PC-9 (cell line): ENCODE measurements at regions not wholly inside any gene's neighbourhood (a gene's known extent, or its start where the extent isn't known, plus 50 kb on each side); places are given as distances from the start of the nearest gene placed in this dataset.

ENCODE experiments used
- BruUV-seq: library from RNA; stranded (reverse); fragments of 400-500 nt; replicated peaks from 2 replicates; lab custom pipeline; 2021; lab: Mats Ljungman, UMichigan
- CTCF ChIA-PET: fragments of 300-600 bp; sonication (Branson Sonifier 250); formaldehyde crosslinking; loops from one replicate; lab custom pipeline; 2022; ENCODE audit warnings: antibody characterized with exemption; lab: Charles Lee
- POLR2A ChIA-PET: fragments of 300-600 bp; sonication (Branson Sonifier 250); formaldehyde crosslinking; loops from one replicate; lab custom pipeline; 2022; ENCODE audit warnings: antibody characterized with exemption; ENCODE audit not compliant: unreplicated experiment; lab: Charles Lee
- DNase-seq, 2 experiments: peaks; one replicate each; pipeline versions ENCODE4 v3.0.0 to v3.0.0-alpha.2; 2015 to 2022; ENCODE audit warnings: mixed read lengths in 1 of 2
- H2AFZ ChIP-seq: fragments of 200-600 bp; sonication (generic); 2 replicates; pipeline ENCODE4 v1.8.1; 2017; ENCODE audit warnings: antibody characterized with exemption
- H3F3A ChIP-seq: fragments of 200-600 bp; sonication (generic); 2 replicates; pipeline ENCODE4 v1.8.1; 2017; ENCODE audit warnings: antibody characterized with exemption, mild to moderate bottlenecking, low read depth; ENCODE audit not compliant: insufficient read depth
- H3K27ac ChIP-seq: fragments of 200-600 bp; sonication (generic); 2 replicates; pipeline ENCODE4 v1.6.1; 2016; ENCODE audit warnings: mixed run types
- H3K27me3 ChIP-seq: fragments of 200-600 bp; sonication (generic); 2 replicates; pipeline ENCODE4 v1.6.1; 2016; ENCODE audit warnings: low read depth, mixed run types; ENCODE audit not compliant: insufficient read depth
- H3K36me3 ChIP-seq: fragments of 200-600 bp; sonication (generic); 2 replicates; pipeline ENCODE4 v1.6.1; 2016; ENCODE audit warnings: low read depth, mixed run types
- H3K4me1 ChIP-seq: fragments of 200-600 bp; sonication (generic); replicated peaks from 2 replicates; pipeline ENCODE4 v1.6.1; 2016; ENCODE audit warnings: mixed run types; ENCODE audit not compliant: insufficient read depth
- H3K4me2 ChIP-seq: fragments of 200-600 bp; sonication (generic); 2 replicates; pipeline ENCODE4 v1.6.1; 2017; ENCODE audit warnings: mixed run types
- H3K4me3 ChIP-seq: fragments of 200-600 bp; sonication (generic); 2 replicates; pipeline ENCODE4 v1.6.1; 2016; ENCODE audit warnings: mixed run types
- H3K79me2 ChIP-seq: fragments of 200-600 bp; sonication (generic); 2 replicates; pipeline ENCODE4 v1.6.1; 2017; ENCODE audit warnings: low read depth, mixed run types
- H3K9me2 ChIP-seq: fragments of 200-600 bp; sonication (generic); 2 replicates; pipeline ENCODE4 v1.8.1; 2017; ENCODE audit warnings: mild to moderate bottlenecking; ENCODE audit not compliant: insufficient read depth
- H3K9me3 ChIP-seq: fragments of 200-600 bp; sonication (generic); 2 replicates; pipeline ENCODE4 v1.8.1; 2016; ENCODE audit warnings: low read depth; ENCODE audit not compliant: insufficient read depth
- H4K20me1 ChIP-seq: fragments of 200-600 bp; sonication (generic); 2 replicates; pipeline ENCODE4 v1.8.1; 2017; ENCODE audit not compliant: insufficient read depth
- EZH2 ChIP-seq: fragments of 200-600 bp; sonication (generic); IDR thresholded peaks from 2 replicates; pipeline ENCODE4 v1.8.0; 2017; ENCODE audit warnings: antibody characterized with exemption, low read depth
- intact Hi-C: fragments of 100-400 bp; cut with micrococcal nuclease; formaldehyde crosslinking; loops from one replicate; pipeline ENCODE4 v1.10.0; 2022; ENCODE audit not compliant: unreplicated experiment
- TF ChIP-seq, protein P1 (sequence below): fragments of 200-600 bp; sonication (generic); conservative IDR thresholded peaks from 2 replicates; pipeline ENCODE4 v1.6.1; 2017; ENCODE audit warnings: mixed run types, antibody characterized with exemption, mild to moderate bottlenecking, moderate library complexity

DNA sequence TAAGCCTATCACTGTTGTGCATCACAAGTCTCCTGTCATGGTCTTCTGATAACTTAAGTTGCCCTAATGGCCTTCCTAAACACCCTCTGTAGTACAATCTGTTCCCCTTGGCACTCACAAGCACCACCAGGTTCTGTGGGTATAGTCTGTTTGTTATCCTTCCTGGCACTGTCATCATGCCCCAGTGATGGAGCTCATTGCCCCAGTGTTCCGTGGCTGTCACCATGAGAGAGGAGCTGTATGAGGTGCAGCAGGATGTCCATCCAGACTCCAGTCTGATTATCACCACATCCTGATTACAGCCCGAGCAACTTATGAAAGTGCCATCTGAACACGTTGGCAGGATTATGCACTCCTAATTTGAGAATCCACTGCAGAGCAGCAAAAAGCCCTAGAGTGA, 380.1 kb downstream of the FRK start:
- H3K27ac ChIP-seq, result no peak overlapping the region
- no TSS peak for BruUV-seq
- no peak overlapping the region for H2AFZ ChIP-seq
- H3K36me3 ChIP-seq, result no peaks in the 10 kb centered on the region
- H3K4me3 ChIP-seq, result no peak overlapping the region
- ChIA-PET POLR2A (no interaction called here), CTCF (no interaction called here)
- H3K27me3 ChIP-seq, result no peaks in the 10 kb centered on the region
- H3K9me3 ChIP-seq, result no peaks in the 10 kb centered on the region
- H3K79me2 ChIP-seq, result no peaks in the 10 kb centered on the region
- DNase-seq, result no peak
- TF ChIP-seq EZH2, result no peak
- TF ChIP-seq, protein P1, sequence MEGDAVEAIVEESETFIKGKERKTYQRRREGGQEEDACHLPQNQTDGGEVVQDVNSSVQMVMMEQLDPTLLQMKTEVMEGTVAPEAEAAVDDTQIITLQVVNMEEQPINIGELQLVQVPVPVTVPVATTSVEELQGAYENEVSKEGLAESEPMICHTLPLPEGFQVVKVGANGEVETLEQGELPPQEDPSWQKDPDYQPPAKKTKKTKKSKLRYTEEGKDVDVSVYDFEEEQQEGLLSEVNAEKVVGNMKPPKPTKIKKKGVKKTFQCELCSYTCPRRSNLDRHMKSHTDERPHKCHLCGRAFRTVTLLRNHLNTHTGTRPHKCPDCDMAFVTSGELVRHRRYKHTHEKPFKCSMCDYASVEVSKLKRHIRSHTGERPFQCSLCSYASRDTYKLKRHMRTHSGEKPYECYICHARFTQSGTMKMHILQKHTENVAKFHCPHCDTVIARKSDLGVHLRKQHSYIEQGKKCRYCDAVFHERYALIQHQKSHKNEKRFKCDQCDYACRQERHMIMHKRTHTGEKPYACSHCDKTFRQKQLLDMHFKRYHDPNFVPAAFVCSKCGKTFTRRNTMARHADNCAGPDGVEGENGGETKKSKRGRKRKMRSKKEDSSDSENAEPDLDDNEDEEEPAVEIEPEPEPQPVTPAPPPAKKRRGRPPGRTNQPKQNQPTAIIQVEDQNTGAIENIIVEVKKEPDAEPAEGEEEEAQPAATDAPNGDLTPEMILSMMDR, result no peak
- H3K9me2 ChIP-seq, result no peaks in the 10 kb centered on the region
- intact Hi-C loops, result no loop called here
- no peak overlapping the region for H3K4me2 ChIP-seq
- no peaks in the 10 kb centered on the region for H3F3A ChIP-seq
- no peaks in the 10 kb centered on the region for H3K4me1 ChIP-seq
- no peaks in the 10 kb centered on the region for H4K20me1 ChIP-seq

DNA sequence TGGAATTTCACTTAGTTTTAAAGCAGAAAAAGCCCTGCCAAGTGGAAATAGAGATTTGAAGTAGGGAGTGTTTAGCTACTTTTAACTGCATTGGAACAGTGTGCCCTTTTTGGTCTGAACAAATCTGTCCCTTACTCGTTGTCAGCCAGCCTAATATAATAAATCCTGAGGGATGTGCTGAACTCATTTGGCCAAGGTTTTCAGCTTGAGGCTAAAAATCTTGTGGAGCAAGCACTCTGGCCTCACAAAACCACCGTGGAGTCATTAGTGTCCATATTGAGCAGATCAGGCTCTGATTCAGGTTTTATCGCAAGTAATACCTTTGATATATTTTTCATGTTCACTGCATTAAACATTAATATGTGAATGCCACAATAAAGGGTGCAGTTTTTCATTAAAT, 383.5 kb downstream of the FRK start:
- no peaks in the 10 kb centered on the region for H3K9me3 ChIP-seq
- no peaks in the 10 kb centered on the region for H3F3A ChIP-seq
- BruUV-seq, result no TSS peak
- H3K79me2 ChIP-seq, result no peaks in the 10 kb centered on the region
- no peaks in the 10 kb centered on the region for H3K4me1 ChIP-seq
- no peak overlapping the region for H2AFZ ChIP-seq
- no peaks in the 10 kb centered on the region for H3K27me3 ChIP-seq
- ChIA-PET CTCF (no interaction called here), POLR2A (no interaction called here)
- no peaks in the 10 kb centered on the region for H3K9me2 ChIP-seq
- intact Hi-C loops, result no loop called here
- DNase-seq, result peak in 1 of 2 experiments; percentile 0
- no peak overlapping the region for H3K4me2 ChIP-seq
- H3K27ac ChIP-seq, result no peak overlapping the region
- no peak overlapping the region for H3K4me3 ChIP-seq
- TF ChIP-seq EZH2, result no peak
- TF ChIP-seq, protein P1, result no peak
- H4K20me1 ChIP-seq, result no peaks in the 10 kb centered on the region
- no peaks in the 10 kb centered on the region for H3K36me3 ChIP-seq

DNA sequence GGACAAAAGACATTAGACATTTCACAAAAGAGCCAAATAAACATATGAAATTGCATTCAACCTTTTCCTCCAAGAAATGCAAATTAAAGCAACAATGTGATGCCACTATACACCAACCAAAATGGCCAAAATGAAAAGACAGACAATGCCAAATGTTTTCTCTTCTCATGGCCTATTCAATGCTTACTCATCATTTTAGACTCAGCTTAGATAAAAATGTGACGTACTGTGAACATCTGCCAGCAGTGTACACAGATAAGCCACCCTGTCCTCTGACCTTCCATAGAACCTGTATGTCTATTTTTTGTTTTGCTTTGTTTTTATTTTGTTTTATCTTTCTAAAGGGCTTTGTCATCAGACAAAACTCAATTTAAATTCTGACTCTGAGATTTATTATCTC, 385.2 kb downstream of the FRK start:
- H3K4me2 ChIP-seq, result no peak overlapping the region
- CTCF ChIA-PET, result no interaction called here
- peak in 1 of 2 experiments; percentile 23 for DNase-seq
- intact Hi-C loops, result no loop called here
- H3F3A ChIP-seq, result no peaks in the 10 kb centered on the region
- H3K9me3 ChIP-seq, result no peaks in the 10 kb centered on the region
- TF ChIP-seq, protein P1, result no peak
- TF ChIP-seq EZH2, result no peak
- H3K79me2 ChIP-seq, result no peaks in the 10 kb centered on the region
- no peak overlapping the region for H2AFZ ChIP-seq
- H4K20me1 ChIP-seq, result no peaks in the 10 kb centered on the region
- no peaks in the 10 kb centered on the region for H3K4me1 ChIP-seq
- no TSS peak for BruUV-seq
- H3K36me3 ChIP-seq, result no peaks in the 10 kb centered on the region
- POLR2A ChIA-PET, result no interaction called here
- no peaks in the 10 kb centered on the region for H3K9me2 ChIP-seq
- H3K27ac ChIP-seq, result no peak overlapping the region
- no peaks in the 10 kb centered on the region for H3K27me3 ChIP-seq
- H3K4me3 ChIP-seq, result no peak overlapping the region
